ENCODE measurements at regions not wholly inside any gene's neighbourhood (a gene's known extent, or its start where the extent isn't known, plus 50 kb on each side); places are given as distances from the start of the nearest gene placed in this dataset.

- no peak for TF ChIP-seq EZH2phosphoT487 (IDR thresholded peaks at IDR 0.05; ENCODE audit: low read length)
- no peak for TF ChIP-seq CTCF (IDR thresholded peaks at IDR 0.05; ENCODE audit: low read length)
- TF ChIP-seq EZH2 (optimal IDR thresholded peaks at IDR 0.05; ENCODE audit: low read depth, low read length) = no peak
- no peaks in the 10 kb centered on the region for H3K9me2 ChIP-seq (replicated peaks; ENCODE audit: insufficient read depth, low read length)
- no peaks in the 10 kb centered on the region for H3K27me3 ChIP-seq (replicated peaks; ENCODE audit: insufficient read depth, low read length)
- no peaks in the 10 kb centered on the region for H3K9me3 ChIP-seq (replicated peaks; ENCODE audit: insufficient read depth, low read length)
- no peak overlapping the region for H2AFZ ChIP-seq (ENCODE audit: low read length)
- H3K4me2 ChIP-seq (ENCODE audit: low read depth, low read length) = no peak overlapping the region
- no peak overlapping the region for H3K27ac ChIP-seq (ENCODE audit: low read length)
- H3K9ac ChIP-seq (ENCODE audit: low read length) = no peak overlapping the region
- no peaks in the 10 kb centered on the region for H3K79me2 ChIP-seq (ENCODE audit: low read length)
- DNase-seq = no peak
- H4K20me1 ChIP-seq (ENCODE audit: insufficient read depth, low read length) = no peaks in the 10 kb centered on the region
- no peaks in the 10 kb centered on the region for H3K4me1 ChIP-seq (ENCODE audit: low read length)
- H3F3A ChIP-seq (ENCODE audit: insufficient read depth, low read length) = no peaks in the 10 kb centered on the region
- no peaks in the 10 kb centered on the region for H3K36me3 ChIP-seq (replicated peaks; ENCODE audit: insufficient read depth, low read length)
- H3K4me3 ChIP-seq (ENCODE audit: low read length) = no peak overlapping the region
Observed at GRCh38 chr21:35485364-35485763, 436.3 kb upstream of the RUNX1 start.

DNA sequence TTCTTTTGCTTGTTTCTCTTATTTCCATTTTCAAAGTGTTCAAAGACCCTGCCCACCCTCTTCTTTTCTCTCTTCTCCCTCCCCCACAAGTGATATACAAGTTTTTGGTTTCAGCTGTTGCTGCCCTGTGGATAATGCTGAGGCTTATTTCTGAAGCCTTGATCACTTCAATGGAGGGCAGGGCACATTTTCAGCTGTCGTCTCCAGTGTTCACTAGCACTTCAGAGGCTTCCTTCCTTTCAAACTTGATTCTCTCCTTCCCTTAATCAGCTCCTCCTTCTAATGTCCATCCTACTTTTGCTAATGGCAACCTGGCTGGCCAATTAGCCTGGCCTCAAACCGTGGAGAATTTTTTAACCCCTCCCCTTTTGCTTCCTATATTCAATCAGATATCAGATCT, 435.7 kb upstream of the RUNX1 start:
- Histone ChIP-seq H3F3A (ENCODE audit: insufficient read depth, low read length) (no peaks in the 10 kb centered on the region), H4K20me1 (ENCODE audit: insufficient read depth, low read length) (no peaks in the 10 kb centered on the region), H3K9me3 (replicated peaks; ENCODE audit: insufficient read depth, low read length) (no peaks in the 10 kb centered on the region), H3K9me2 (replicated peaks; ENCODE audit: insufficient read depth, low read length) (no peaks in the 10 kb centered on the region), H3K27ac (ENCODE audit: low read length) (no peak overlapping the region), H3K27me3 (replicated peaks; ENCODE audit: insufficient read depth, low read length) (no peaks in the 10 kb centered on the region), H2AFZ (ENCODE audit: low read length) (no peak overlapping the region), H3K79me2 (ENCODE audit: low read length) (no peaks in the 10 kb centered on the region), H3K36me3 (replicated peaks; ENCODE audit: insufficient read depth, low read length) (no peaks in the 10 kb centered on the region), H3K9ac (ENCODE audit: low read length) (no peak overlapping the region), H3K4me2 (ENCODE audit: low read depth, low read length) (no peak overlapping the region), H3K4me3 (ENCODE audit: low read length) (no peak overlapping the region), H3K4me1 (ENCODE audit: low read length) (no peaks in the 10 kb centered on the region)
- no peak for TF ChIP-seq CTCF (IDR thresholded peaks at IDR 0.05; ENCODE audit: low read length)
- no peak for TF ChIP-seq EZH2phosphoT487 (IDR thresholded peaks at IDR 0.05; ENCODE audit: low read length)
- TF ChIP-seq EZH2 (optimal IDR thresholded peaks at IDR 0.05; ENCODE audit: low read depth, low read length) = no peak
- DNase-seq = no peak

DNA sequence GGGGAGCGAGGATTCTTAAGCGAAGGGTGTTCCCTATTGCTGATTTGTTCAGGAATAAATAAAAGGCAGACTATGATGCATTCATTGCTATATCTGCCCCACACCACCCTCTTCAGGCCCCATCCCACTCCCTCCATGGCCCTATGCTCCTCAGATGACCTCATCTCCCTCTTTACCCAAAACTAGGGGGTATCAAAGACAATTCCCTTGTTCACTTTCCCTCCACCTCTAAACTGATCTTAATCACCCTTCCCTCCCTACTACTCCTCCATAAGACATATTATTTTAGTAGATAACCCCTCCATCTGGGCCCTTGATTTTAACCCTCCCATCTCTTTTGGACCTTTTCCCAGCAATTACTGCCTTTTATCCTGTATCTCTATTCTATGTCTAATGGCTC, 434.9 kb upstream of the RUNX1 start:
- DNase-seq = no peak
- no peaks in the 10 kb centered on the region for H3K79me2 ChIP-seq (ENCODE audit: low read length)
- H3F3A ChIP-seq (ENCODE audit: insufficient read depth, low read length) = no peaks in the 10 kb centered on the region
- H3K4me1 ChIP-seq (ENCODE audit: low read length) = no peaks in the 10 kb centered on the region
- no peaks in the 10 kb centered on the region for H4K20me1 ChIP-seq (ENCODE audit: insufficient read depth, low read length)
- no peak overlapping the region for H3K4me2 ChIP-seq (ENCODE audit: low read depth, low read length)
- no peaks in the 10 kb centered on the region for H3K36me3 ChIP-seq (replicated peaks; ENCODE audit: insufficient read depth, low read length)
- no peaks in the 10 kb centered on the region for H3K27me3 ChIP-seq (replicated peaks; ENCODE audit: insufficient read depth, low read length)
- H3K4me3 ChIP-seq (ENCODE audit: low read length) = no peak overlapping the region
- H3K9ac ChIP-seq (ENCODE audit: low read length) = no peak overlapping the region
- no peaks in the 10 kb centered on the region for H3K9me2 ChIP-seq (replicated peaks; ENCODE audit: insufficient read depth, low read length)
- H3K9me3 ChIP-seq (replicated peaks; ENCODE audit: insufficient read depth, low read length) = no peaks in the 10 kb centered on the region
- TF ChIP-seq CTCF (IDR thresholded peaks at IDR 0.05; ENCODE audit: low read length) (no peak), EZH2phosphoT487 (IDR thresholded peaks at IDR 0.05; ENCODE audit: low read length) (no peak), EZH2 (optimal IDR thresholded peaks at IDR 0.05; ENCODE audit: low read depth, low read length) (no peak)
- H2AFZ ChIP-seq (ENCODE audit: low read length) = no peak overlapping the region
- no peak overlapping the region for H3K27ac ChIP-seq (ENCODE audit: low read length)
